ENCODE measurements at regions not wholly inside any gene's neighbourhood (a gene's known extent, or its start where the extent isn't known, plus 50 kb on each side); places are given as distances from the start of the nearest gene placed in this dataset.

DNA sequence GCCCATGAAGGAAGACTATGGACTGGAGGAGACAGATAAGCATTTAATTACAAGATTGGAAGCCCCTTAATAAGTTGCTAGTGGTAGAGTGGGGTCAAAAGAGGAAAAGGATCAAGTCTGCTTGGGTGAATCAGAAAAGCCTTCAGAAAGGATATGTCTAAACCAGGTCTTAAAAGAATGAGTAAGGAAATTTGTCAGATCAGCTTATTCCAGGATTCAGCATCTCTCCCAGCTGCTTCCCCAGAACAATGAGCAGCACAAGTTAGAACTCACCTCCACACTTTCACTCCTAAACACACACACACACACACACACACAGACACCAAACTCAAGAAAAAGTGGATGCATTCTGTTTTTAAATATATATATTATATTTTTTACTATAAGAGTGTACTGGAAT lies 166.5 kb downstream of the CPEB2 start:
- TF ChIP-seq, protein P1, sequence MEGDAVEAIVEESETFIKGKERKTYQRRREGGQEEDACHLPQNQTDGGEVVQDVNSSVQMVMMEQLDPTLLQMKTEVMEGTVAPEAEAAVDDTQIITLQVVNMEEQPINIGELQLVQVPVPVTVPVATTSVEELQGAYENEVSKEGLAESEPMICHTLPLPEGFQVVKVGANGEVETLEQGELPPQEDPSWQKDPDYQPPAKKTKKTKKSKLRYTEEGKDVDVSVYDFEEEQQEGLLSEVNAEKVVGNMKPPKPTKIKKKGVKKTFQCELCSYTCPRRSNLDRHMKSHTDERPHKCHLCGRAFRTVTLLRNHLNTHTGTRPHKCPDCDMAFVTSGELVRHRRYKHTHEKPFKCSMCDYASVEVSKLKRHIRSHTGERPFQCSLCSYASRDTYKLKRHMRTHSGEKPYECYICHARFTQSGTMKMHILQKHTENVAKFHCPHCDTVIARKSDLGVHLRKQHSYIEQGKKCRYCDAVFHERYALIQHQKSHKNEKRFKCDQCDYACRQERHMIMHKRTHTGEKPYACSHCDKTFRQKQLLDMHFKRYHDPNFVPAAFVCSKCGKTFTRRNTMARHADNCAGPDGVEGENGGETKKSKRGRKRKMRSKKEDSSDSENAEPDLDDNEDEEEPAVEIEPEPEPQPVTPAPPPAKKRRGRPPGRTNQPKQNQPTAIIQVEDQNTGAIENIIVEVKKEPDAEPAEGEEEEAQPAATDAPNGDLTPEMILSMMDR (conservative IDR thresholded peaks at IDR 0.05; ENCODE audit: low read depth, low read length), result no peak
- TF ChIP-seq EZH2 (IDR thresholded peaks at IDR 0.05; ENCODE audit: borderline replicate concordance, low read depth, low read length, poor library complexity, severe bottlenecking), result no peak

Data from A673 (cell line).